ENCODE measurements at regions not wholly inside any gene's neighbourhood (a gene's known extent, or its start where the extent isn't known, plus 50 kb on each side); places are given as distances from the start of the nearest gene placed in this dataset.

DNA sequence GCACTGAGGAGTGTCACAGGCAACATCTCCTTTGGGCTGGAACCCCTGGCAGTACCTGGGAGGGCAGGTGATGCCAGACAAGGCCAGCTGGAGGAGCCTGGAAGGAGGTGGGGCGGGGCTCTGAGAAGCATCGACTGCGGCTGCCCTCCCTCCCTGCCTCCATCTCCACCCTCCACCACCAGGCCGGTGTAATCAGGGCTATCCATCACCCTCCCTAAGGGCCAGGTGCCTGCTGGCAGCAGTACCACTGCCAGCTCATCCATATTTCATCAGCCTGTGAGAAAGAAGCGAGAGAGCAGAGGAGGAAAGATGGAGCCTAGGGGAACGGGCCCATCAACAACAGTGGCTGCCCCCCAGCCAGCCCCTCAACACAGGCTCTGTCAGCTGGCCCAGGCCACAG lies 51.4 kb upstream of the RASD2 start:
- Histone ChIP-seq H3K4me1 (ENCODE audit: control insufficient read depth, extremely low read depth, insufficient read depth, low read length) (no peaks in the 10 kb centered on the region), H3K4me2 (ENCODE audit: insufficient read depth, low read length) (no peak overlapping the region), H4K20me1 (replicated peaks; ENCODE audit: control insufficient read depth, extremely low read depth, insufficient read depth, low read length) (no peaks in the 10 kb centered on the region), H3K9me3 (replicated peaks; ENCODE audit: control insufficient read depth, insufficient read depth, low read length) (no peaks in the 10 kb centered on the region), H3K36me3 (ENCODE audit: control insufficient read depth in 2 of 2, extremely low read depth in 1 of 2, insufficient read depth in 2 of 2, low read length in 2 of 2) (no peaks in the 10 kb centered on the region), H3K4me3 (replicated peaks in 1 of 3; ENCODE audit: insufficient read depth in 1 of 3, low read depth in 1 of 3, low read length in 3 of 3) (no peak overlapping the region), H3K9ac (replicated peaks; ENCODE audit: extremely low read depth, insufficient read depth, low read length) (no peak overlapping the region), H3K79me2 (ENCODE audit: control insufficient read depth, insufficient read depth, low read length) (no peaks in the 10 kb centered on the region), H3K27ac (ENCODE audit: insufficient read depth, low read depth, low read length) (no peak overlapping the region), H2AFZ (ENCODE audit: low read depth, low read length) (no peak overlapping the region), H3K9me1 (replicated peaks; ENCODE audit: control insufficient read depth, extremely low read depth, insufficient read depth, low read length) (no peaks in the 10 kb centered on the region), H3K27me3 (ENCODE audit: control insufficient read depth in 2 of 2, insufficient read depth in 2 of 2, low read length in 2 of 2) (peaks cover 1 to 4% of the 10 kb centered on the region in 2 experiments)
- BruUV-seq (replicated peaks) = no TSS peak
- intact Hi-C loops (cut with micrococcal nuclease) = no loop called here
- FAIRE-seq = no peak
- ChIA-PET CTCF (interaction anchor here (1.2 kb wide), 1 partner anchor 18 kb away, joined by 3 read pairs; no protein-coding TSS in a partner anchor), POLR2A (no interaction called here)
- TF ChIP-seq GATA2 (IDR thresholded peaks at IDR 0.05; ENCODE audit: insufficient read depth, insufficient read length, low read depth, low read length) (no peak), FOS (IDR thresholded peaks at IDR 0.05; ENCODE audit: borderline replicate concordance, insufficient read depth, low read length) (no peak), MYC (IDR thresholded peaks at IDR 0.05; ENCODE audit: low read depth, low read length) (no peak), POLR2A (IDR thresholded peaks at IDR 0.05; ENCODE audit: low read depth, low read length) (no peak), EZH2 (IDR thresholded peaks at IDR 0.05; ENCODE audit: borderline replicate concordance, low read depth, low read length, severe bottlenecking) (no peak), MAX (IDR thresholded peaks at IDR 0.05; ENCODE audit: insufficient read depth, insufficient read length) (no peak), POLR2AphosphoS5 (IDR thresholded peaks at IDR 0.05; ENCODE audit: insufficient read depth, low read depth, low read length) (no peak), JUN (IDR thresholded peaks at IDR 0.05; ENCODE audit: borderline replicate concordance, insufficient read depth, insufficient read length, low read depth) (no peak)
- TF ChIP-seq, protein P1, sequence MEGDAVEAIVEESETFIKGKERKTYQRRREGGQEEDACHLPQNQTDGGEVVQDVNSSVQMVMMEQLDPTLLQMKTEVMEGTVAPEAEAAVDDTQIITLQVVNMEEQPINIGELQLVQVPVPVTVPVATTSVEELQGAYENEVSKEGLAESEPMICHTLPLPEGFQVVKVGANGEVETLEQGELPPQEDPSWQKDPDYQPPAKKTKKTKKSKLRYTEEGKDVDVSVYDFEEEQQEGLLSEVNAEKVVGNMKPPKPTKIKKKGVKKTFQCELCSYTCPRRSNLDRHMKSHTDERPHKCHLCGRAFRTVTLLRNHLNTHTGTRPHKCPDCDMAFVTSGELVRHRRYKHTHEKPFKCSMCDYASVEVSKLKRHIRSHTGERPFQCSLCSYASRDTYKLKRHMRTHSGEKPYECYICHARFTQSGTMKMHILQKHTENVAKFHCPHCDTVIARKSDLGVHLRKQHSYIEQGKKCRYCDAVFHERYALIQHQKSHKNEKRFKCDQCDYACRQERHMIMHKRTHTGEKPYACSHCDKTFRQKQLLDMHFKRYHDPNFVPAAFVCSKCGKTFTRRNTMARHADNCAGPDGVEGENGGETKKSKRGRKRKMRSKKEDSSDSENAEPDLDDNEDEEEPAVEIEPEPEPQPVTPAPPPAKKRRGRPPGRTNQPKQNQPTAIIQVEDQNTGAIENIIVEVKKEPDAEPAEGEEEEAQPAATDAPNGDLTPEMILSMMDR (IDR thresholded peaks at IDR 0.05; ENCODE audit: extremely low read depth in 1 of 2, insufficient read depth in 1 of 2, low read depth in 1 of 2, low read length in 2 of 2) = no peak
- dilution Hi-C loops (cut with MboI; ENCODE audit: extremely low pct_ligation_motif_present, low sequenced_read_pairs) = no loop called here
- no peak for DNase-seq (ENCODE audit: low read depth, low spot score)

Data from endothelial cell of umbilical vein (primary cell).